ENCODE measurements at regions not wholly inside any gene's neighbourhood (a gene's known extent, or its start where the extent isn't known, plus 50 kb on each side); places are given as distances from the start of the nearest gene placed in this dataset.
A peak's percentile ranks its signal among the peaks of the same experiment; 100 is the strongest.
"Not testable (repeated sequence)": the region's sequence is repeated elsewhere in the genome, so short reads cannot be mapped to it uniquely, and the experiment has no call there.

DNA sequence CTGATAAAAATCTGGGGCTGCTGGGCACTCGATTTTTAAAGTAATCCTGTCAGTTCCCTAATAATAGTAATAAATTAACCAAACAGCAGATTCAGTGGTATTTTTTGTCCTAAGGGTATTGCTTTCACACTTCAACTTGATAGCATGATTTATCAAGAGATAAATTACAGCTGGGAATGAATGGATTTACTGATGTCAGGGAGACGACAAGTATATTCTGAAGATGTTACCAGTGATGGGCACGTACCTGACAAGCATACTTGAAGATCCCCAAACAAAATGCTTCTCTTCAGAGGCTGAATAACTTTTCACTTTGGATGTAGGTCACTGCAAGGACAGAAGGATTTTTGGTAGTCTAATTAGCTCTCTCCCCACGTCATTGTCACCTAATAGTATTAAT lies 82.0 kb downstream of the OLFM4 start:
- DNase-seq (ENCODE audit: low spot score in 2 of 2): no peak
- WGBS, 2 donors: 71 to 73% methylated on average over 4 of the region's 4 CpGs
- Histone ChIP-seq H3K27ac (no peak overlapping the region), H3K9me3 (peaks cover 0 to 3% (median 0%) of the 10 kb centered on the region in 4 donors), H3K36me3 (no peaks in the 10 kb centered on the region), H3K4me1 (no peaks in the 10 kb centered on the region), H3K27me3 (no peaks in the 10 kb centered on the region), H3K4me3 (no peak overlapping the region)
- TF ChIP-seq, protein P1, sequence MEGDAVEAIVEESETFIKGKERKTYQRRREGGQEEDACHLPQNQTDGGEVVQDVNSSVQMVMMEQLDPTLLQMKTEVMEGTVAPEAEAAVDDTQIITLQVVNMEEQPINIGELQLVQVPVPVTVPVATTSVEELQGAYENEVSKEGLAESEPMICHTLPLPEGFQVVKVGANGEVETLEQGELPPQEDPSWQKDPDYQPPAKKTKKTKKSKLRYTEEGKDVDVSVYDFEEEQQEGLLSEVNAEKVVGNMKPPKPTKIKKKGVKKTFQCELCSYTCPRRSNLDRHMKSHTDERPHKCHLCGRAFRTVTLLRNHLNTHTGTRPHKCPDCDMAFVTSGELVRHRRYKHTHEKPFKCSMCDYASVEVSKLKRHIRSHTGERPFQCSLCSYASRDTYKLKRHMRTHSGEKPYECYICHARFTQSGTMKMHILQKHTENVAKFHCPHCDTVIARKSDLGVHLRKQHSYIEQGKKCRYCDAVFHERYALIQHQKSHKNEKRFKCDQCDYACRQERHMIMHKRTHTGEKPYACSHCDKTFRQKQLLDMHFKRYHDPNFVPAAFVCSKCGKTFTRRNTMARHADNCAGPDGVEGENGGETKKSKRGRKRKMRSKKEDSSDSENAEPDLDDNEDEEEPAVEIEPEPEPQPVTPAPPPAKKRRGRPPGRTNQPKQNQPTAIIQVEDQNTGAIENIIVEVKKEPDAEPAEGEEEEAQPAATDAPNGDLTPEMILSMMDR (IDR thresholded peaks at IDR 0.05): no peak
- no peak for TF ChIP-seq EP300 (IDR thresholded peaks at IDR 0.05)
- TF ChIP-seq POLR2A (IDR thresholded peaks at IDR 0.05): no peak

DNA sequence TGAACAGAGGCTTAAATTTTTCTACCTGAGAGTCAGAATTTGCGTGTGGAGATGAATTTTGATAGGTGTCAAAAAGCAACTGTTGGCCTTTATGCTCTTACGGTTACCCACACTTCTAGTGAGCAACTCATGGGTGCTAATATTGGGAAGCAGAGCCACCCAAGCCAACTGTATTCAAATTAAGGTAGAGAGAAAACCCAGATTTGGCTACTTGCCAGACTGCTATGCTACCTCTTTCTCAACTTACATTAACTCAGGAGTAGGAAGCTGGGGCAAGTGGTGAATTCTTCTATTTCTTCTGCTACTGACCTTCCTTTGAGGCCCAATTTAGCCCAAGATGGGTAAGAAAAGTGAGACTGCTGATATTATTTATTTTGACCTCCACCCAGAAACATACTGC lies 83.9 kb downstream of the OLFM4 start:
- 89 to 94% methylated on average over 2 of the region's 2 CpGs for WGBS, 2 donors
- Histone ChIP-seq H3K9me3 (no peaks in the 10 kb centered on the region), H3K27me3 (no peaks in the 10 kb centered on the region), H3K36me3 (no peaks in the 10 kb centered on the region), H3K4me1 (no peaks in the 10 kb centered on the region), H3K27ac (no peak overlapping the region), H3K4me3 (no peak overlapping the region)
- no peak for DNase-seq (ENCODE audit: low spot score in 2 of 2)
- no peak for TF ChIP-seq EP300 (IDR thresholded peaks at IDR 0.05)
- no peak for TF ChIP-seq POLR2A (IDR thresholded peaks at IDR 0.05)
- TF ChIP-seq, protein P1 (IDR thresholded peaks at IDR 0.05): no peak

DNA sequence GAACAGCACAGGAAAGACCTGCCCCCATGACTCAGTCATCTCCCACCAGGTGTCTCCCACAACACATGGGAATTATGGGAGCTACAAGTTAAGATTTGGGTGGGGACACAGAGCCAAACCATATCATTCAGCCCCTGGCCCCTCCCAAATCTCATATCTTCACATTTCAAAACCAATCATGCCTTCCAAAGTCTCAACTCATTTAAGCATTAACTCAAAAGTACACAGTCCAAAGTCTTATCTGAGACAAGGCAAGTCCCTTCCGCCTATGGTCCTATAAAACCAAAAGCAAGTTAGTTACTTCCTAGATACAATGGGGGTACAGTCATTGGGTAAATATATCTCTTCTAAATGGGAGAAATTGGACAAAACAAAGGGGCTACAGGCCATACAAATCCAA lies 88.4 kb downstream of the OLFM4 start:
- H3K27ac ChIP-seq; H3K4me1 ChIP-seq; H3K9me3 ChIP-seq; H3K4me3 ChIP-seq; H3K27me3 ChIP-seq; DNase-seq (ENCODE audit: low spot score in 2 of 2); H3K36me3 ChIP-seq: not testable (repeated sequence)
- 0 to 42% methylated on average over 1 of the region's 1 CpG for WGBS, 2 donors

DNA sequence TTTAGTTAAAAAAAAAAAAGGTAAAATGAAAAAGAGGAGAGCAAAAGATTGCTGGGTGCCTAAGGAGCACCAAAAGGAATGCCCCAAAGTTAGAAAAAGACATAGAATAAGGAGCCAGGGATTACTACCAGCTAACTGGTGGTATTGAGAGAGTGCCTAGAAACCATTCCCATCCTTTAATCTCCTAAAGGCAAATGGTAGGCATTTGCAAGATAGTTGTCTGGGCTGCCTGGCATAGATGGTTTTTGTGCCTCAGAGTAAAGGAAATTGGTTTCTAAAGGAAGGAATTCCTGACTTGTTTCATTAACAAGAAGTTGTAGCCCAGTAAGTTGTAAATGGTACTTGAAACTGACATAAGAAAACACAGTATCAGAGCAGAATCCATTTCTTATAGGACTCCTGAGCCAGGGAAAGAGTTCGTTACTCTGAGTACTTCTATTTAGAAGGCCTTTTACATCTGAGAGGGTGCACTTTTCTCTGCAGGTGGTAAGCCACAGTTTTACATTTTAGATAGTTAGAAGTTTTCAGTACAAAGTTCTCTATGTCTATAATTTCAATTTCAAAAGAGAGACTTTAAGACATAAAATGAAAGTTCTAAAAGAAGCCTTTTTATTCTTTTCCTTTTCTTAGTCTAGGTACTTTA lies 92.6 kb downstream of the OLFM4 start:
- WGBS, 2 donors: 52 to 65% methylated on average over 1 of the region's 1 CpG
- Histone ChIP-seq H3K27ac (no peak overlapping the region), H3K4me3 (no peak overlapping the region), H3K4me1 (no peaks in the 10 kb centered on the region), H3K27me3 (no peaks in the 10 kb centered on the region), H3K9me3 (no peaks in the 10 kb centered on the region), H3K36me3 (no peaks in the 10 kb centered on the region)
- DNase-seq (ENCODE audit: low spot score in 2 of 2): no peak
- no peak for TF ChIP-seq EP300 (IDR thresholded peaks at IDR 0.05)
- no peak for TF ChIP-seq POLR2A (IDR thresholded peaks at IDR 0.05)
- TF ChIP-seq, protein P1 (IDR thresholded peaks at IDR 0.05): no peak

DNA sequence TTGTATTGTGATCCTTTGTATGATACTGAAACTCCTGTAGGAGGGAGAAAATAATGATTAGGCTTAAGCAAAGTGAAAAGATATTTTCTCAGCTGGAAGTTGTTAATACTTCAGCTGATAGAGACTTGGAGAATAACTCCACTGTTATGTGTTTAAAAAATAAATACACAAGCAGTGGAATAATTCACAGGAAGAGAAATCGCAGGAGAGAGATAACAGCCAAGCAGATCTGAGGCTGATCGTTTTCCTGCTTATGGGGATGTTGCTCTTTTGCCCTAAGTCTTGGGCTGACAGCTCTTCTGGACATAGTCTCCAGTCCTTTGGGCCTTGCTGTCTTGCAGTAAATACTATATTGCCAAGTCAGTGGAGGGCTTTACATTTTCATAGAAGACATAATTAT lies 93.3 kb downstream of the OLFM4 start:
- Histone ChIP-seq H3K27ac (peak overlapping the region in 2 of 4 donors; percentile 27 to 28), H3K4me3 (no peak overlapping the region), H3K36me3 (no peaks in the 10 kb centered on the region), H3K9me3 (no peaks in the 10 kb centered on the region), H3K27me3 (no peaks in the 10 kb centered on the region), H3K4me1 (peaks cover 0 to 5% (median 0%) of the 10 kb centered on the region in 4 donors)
- TF ChIP-seq POLR2A (IDR thresholded peaks at IDR 0.05) (no peak), EP300 (IDR thresholded peaks at IDR 0.05) (no peak)
- WGBS, 2 donors: 23 to 27% methylated on average over 2 of the region's 2 CpGs
- DNase-seq (ENCODE audit: low spot score in 2 of 2): no peak

DNA sequence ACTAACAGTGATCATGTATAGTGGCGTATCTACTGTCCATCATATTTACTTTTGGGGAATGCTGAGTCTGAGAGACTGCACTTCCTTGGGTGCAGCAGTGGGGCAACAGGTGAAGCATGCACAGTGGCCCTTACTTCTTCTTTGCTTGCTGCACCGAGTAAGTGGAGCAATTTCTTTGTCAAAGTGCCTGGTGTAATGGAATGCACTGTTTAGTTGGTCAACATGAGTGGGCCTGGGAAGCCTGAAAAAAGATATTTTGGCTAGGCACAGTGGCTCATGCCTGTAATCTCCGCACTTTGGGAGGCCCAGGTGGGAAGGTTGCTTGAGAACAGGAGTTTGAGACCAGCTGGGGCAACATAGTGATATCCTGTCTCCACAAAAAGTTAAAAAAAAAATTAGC lies 94.9 kb downstream of the OLFM4 start:
- DNase-seq (ENCODE audit: low spot score in 2 of 2): no peak

More for the DNA sequence above, 94.9 kb downstream of the OLFM4 start:
- 84 to 93% methylated on average over 3 of the region's 3 CpGs for WGBS, 2 donors
- H3K4me3 ChIP-seq: no peak overlapping the region
- peaks cover 0 to 13% (median 0%) of the 10 kb centered on the region in 4 donors for H3K4me1 ChIP-seq
- no peaks in the 10 kb centered on the region for H3K9me3 ChIP-seq
- no peaks in the 10 kb centered on the region for H3K27me3 ChIP-seq
- no peaks in the 10 kb centered on the region for H3K36me3 ChIP-seq
- no peak overlapping the region for H3K27ac ChIP-seq
- TF ChIP-seq EP300 (IDR thresholded peaks at IDR 0.05): no peak
- TF ChIP-seq POLR2A (IDR thresholded peaks at IDR 0.05): no peak
- TF ChIP-seq, protein P1 (IDR thresholded peaks at IDR 0.05): no peak

Measured in tibial nerve (tissue), 4 donors.